NCI-H748 (cell line): ENCODE measurements at regions not wholly inside any gene's neighbourhood (a gene's known extent, or its start where the extent isn't known, plus 50 kb on each side); places are given as distances from the start of the nearest gene placed in this dataset.
"Not testable (repeated sequence)": the region's sequence is repeated elsewhere in the genome, so short reads cannot be mapped to it uniquely, and the experiment has no call there.

Experiments
- DNase-seq: peaks from one replicate; lab custom pipeline; 2025; ENCODE audit not compliant: unreplicated experiment; lab: John Stamatoyannopoulos, UW

- DNase-seq, result not testable (repeated sequence)
Measured at GRCh38 chr10:6830981-6831380, 250.9 kb upstream of the PRKCQ start.

- DNase-seq, result not testable (repeated sequence)
Measured at GRCh38 chr10:6824793-6825192, 244.7 kb upstream of the PRKCQ start.

GRCh38 chr10:6823770-6824169 lies 243.7 kb upstream of the PRKCQ start:
- DNase-seq, result no peak

GRCh38 chr10:6819301-6819700 lies 239.2 kb upstream of the PRKCQ start:
- DNase-seq, result no peak

- DNase-seq, result no peak
Measured at GRCh38 chr10:6817770-6818169, 237.7 kb upstream of the PRKCQ start.

- no peak for DNase-seq
Measured at GRCh38 chr10:6815346-6815745, 235.3 kb upstream of the PRKCQ start.

- DNase-seq, result no peak
Measured at GRCh38 chr10:6813856-6814255, 233.8 kb upstream of the PRKCQ start.

- DNase-seq, result no peak
Measured at GRCh38 chr10:6813306-6813705, 233.2 kb upstream of the PRKCQ start.

- no peak for DNase-seq
Measured at GRCh38 chr10:6811153-6811552, 231.1 kb upstream of the PRKCQ start.

- no peak for DNase-seq
Measured at GRCh38 chr10:6803427-6803783, 223.3 kb upstream of the PRKCQ start.

GRCh38 chr10:6802759-6803426 lies 222.8 kb upstream of the PRKCQ start:
- no peak for DNase-seq

- DNase-seq, result no peak
Measured at GRCh38 chr10:6796231-6796630, 216.2 kb upstream of the PRKCQ start.

GRCh38 chr10:6795541-6795940 lies 215.5 kb upstream of the PRKCQ start:
- DNase-seq, result no peak

GRCh38 chr10:6794841-6795240 lies 214.8 kb upstream of the PRKCQ start:
- DNase-seq, result not testable (repeated sequence)

- no peak for DNase-seq
Measured at GRCh38 chr10:6794441-6794840, 214.4 kb upstream of the PRKCQ start.

GRCh38 chr10:6788731-6789130 lies 208.7 kb upstream of the PRKCQ start:
- DNase-seq, result no peak

GRCh38 chr10:6788231-6788630 lies 208.2 kb upstream of the PRKCQ start:
- DNase-seq, result no peak

GRCh38 chr10:6787718-6788117 lies 207.6 kb upstream of the PRKCQ start:
- DNase-seq, result no peak

GRCh38 chr10:6787091-6787490 lies 207.0 kb upstream of the PRKCQ start:
- no peak for DNase-seq

- DNase-seq, result no peak
Measured at GRCh38 chr10:6786579-6787031, 206.5 kb upstream of the PRKCQ start.

GRCh38 chr10:6784429-6784828 lies 204.4 kb upstream of the PRKCQ start:
- not testable (repeated sequence) for DNase-seq

GRCh38 chr10:6783471-6783870 lies 203.4 kb upstream of the PRKCQ start:
- no peak for DNase-seq

GRCh38 chr10:6782378-6782777 lies 202.3 kb upstream of the PRKCQ start:
- DNase-seq, result no peak
